ENCODE measurements at regions not wholly inside any gene's neighbourhood (a gene's known extent, or its start where the extent isn't known, plus 50 kb on each side); places are given as distances from the start of the nearest gene placed in this dataset.

DNA sequence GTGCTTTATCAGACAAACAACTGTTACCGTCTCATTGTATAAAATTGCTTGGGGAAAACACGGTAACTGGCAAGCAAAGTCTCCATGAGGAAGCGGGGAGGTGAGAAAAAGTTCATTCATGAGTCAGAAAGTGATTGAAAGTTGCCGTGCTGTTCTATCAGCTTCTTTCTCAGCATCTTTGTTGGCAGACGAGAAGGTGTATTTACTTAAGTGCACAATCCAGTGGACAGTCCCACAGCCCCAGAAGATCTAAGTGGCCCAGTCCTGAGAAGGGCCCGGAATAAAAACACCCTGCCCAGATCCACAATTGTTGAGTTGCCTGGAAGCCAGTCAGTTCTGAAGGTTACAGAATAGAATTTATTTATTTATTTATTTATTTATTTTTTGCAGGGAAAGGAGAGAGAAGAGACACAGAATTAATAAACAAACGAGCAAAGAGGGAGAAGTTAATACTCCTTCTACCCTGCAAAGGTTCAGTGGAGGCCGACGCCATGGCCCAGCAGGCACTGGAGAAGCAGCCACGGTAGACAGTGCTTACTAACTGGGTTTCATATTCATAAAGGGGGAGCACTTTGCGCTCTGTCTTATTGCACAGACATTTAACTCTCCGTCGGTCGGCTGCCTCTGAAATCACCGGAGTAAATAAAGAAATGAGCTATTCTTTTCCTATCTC lies 676.0 kb upstream of the SALL3 start:
- no peaks in the 10 kb centered on the region for H3K27me3 ChIP-seq (replicated peaks; ENCODE audit: insufficient read depth, low read depth, low read length, poor library complexity)
- ChIA-PET POLR2A (ENCODE audit: low non-redundant PET) (no interaction called here), CTCF (no interaction called here)
- no peak for DNase-seq (ENCODE audit: low spot score)
- TF ChIP-seq, protein P1, sequence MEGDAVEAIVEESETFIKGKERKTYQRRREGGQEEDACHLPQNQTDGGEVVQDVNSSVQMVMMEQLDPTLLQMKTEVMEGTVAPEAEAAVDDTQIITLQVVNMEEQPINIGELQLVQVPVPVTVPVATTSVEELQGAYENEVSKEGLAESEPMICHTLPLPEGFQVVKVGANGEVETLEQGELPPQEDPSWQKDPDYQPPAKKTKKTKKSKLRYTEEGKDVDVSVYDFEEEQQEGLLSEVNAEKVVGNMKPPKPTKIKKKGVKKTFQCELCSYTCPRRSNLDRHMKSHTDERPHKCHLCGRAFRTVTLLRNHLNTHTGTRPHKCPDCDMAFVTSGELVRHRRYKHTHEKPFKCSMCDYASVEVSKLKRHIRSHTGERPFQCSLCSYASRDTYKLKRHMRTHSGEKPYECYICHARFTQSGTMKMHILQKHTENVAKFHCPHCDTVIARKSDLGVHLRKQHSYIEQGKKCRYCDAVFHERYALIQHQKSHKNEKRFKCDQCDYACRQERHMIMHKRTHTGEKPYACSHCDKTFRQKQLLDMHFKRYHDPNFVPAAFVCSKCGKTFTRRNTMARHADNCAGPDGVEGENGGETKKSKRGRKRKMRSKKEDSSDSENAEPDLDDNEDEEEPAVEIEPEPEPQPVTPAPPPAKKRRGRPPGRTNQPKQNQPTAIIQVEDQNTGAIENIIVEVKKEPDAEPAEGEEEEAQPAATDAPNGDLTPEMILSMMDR (conservative IDR thresholded peaks at IDR 0.05; ENCODE audit: low read depth, low read length): no peak
- TF ChIP-seq EZH2 (IDR thresholded peaks at IDR 0.05; ENCODE audit: borderline replicate concordance, low read depth, low read length, poor library complexity, severe bottlenecking): no peak
- H3K9me3 ChIP-seq (ENCODE audit: low read depth, low read length, poor library complexity, severe bottlenecking): peaks cover 14% of the 10 kb centered on the region
- no peak overlapping the region for H3K4me3 ChIP-seq (ENCODE audit: low read depth, low read length, poor library complexity, severe bottlenecking)
- no peak overlapping the region for H3K27ac ChIP-seq (ENCODE audit: low read depth, low read length, poor library complexity, severe bottlenecking)
- BruUV-seq (replicated peaks): no TSS peak
- no peaks in the 10 kb centered on the region for H3K36me3 ChIP-seq (ENCODE audit: insufficient read depth, low read length, poor library complexity, severe bottlenecking)
- intact Hi-C loops (cut with micrococcal nuclease; ENCODE audit: unreplicated experiment): no loop called here
- H3K4me1 ChIP-seq (ENCODE audit: insufficient read depth, low read length, poor library complexity, severe bottlenecking): no peaks in the 10 kb centered on the region

DNA sequence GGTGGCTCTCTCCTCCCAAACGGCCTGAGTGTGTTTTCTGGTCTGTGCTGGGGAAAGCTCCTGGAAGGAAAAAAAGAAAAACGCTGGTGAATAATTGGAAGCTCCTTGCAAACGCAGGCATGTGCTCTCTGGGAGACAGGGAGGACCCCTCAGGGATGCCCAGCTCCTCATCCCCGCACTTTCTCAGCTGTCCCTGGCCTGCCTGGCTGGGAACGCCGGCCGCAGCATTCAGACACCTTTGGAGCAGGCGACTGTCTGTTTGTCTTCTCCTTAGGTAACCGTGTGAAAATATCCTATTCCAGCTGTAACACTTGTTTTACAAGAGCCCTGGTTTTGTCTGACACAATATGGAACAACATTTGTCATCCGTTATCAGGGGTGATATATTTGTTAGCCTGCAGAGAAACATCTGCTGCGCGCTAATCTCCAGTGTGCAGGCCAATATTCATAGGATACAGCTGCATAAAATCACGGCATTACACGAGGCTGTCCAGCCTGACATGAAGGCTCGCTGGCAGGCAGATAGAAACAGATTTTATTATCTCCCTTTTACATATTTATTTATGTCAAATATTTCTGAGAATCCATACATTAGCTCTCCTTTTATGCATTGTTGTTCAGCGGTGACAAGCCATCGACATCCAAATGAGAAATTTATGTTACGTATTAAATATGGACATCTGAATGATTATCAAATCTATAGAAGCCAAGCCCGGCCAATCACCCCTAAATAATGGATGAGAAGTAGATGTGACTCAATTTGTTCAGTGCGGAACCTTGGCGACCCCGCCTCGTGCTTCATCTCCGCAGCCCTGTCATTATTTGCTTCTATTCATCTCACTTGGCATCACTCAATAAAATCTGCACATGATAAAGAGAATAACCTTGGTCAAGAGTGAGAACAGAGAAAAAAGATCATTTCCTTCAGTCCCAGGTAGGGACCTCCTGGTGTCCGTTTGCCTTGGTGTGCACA lies 675.1 kb upstream of the SALL3 start:
- CTCF ChIA-PET: no interaction called here
- BruUV-seq (replicated peaks): no TSS peak
- intact Hi-C loops (cut with micrococcal nuclease; ENCODE audit: unreplicated experiment): no loop called here
- no peak overlapping the region for H3K4me3 ChIP-seq (ENCODE audit: low read depth, low read length, poor library complexity, severe bottlenecking)
- no peak for DNase-seq (ENCODE audit: low spot score)
- peaks cover 7% of the 10 kb centered on the region for H3K9me3 ChIP-seq (ENCODE audit: low read depth, low read length, poor library complexity, severe bottlenecking)
- POLR2A ChIA-PET (ENCODE audit: low non-redundant PET): no interaction called here
- TF ChIP-seq, protein P1 (conservative IDR thresholded peaks at IDR 0.05; ENCODE audit: low read depth, low read length): no peak
- TF ChIP-seq EZH2 (IDR thresholded peaks at IDR 0.05; ENCODE audit: borderline replicate concordance, low read depth, low read length, poor library complexity, severe bottlenecking): no peak
- no peaks in the 10 kb centered on the region for H3K27me3 ChIP-seq (replicated peaks; ENCODE audit: insufficient read depth, low read depth, low read length, poor library complexity)
- H3K4me1 ChIP-seq (ENCODE audit: insufficient read depth, low read length, poor library complexity, severe bottlenecking): no peaks in the 10 kb centered on the region
- H3K27ac ChIP-seq (ENCODE audit: low read depth, low read length, poor library complexity, severe bottlenecking): no peak overlapping the region
- no peaks in the 10 kb centered on the region for H3K36me3 ChIP-seq (ENCODE audit: insufficient read depth, low read length, poor library complexity, severe bottlenecking)

DNA sequence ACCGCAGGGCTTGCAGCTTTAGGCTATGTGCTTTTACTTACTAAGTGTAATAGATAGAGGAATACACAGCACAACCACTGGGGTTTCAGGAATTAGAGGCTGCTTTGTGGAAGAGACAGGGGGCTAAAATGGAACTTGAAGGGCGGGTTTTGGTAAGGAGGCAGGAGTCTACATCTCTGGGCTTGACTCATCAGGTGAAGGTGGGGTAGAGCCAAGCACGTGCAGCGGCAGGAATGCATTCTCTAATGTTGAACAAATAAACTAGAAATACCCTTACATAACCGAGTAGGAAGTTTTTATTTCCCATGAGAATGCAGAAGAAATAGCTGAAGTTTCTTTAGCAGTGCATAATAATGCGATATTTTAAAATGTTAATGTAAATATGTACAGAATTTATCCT lies 673.8 kb upstream of the SALL3 start:
- H3K27ac ChIP-seq (ENCODE audit: low read depth, low read length, poor library complexity, severe bottlenecking): no peak overlapping the region
- ChIA-PET POLR2A (ENCODE audit: low non-redundant PET) (no interaction called here), CTCF (no interaction called here)
- H3K4me1 ChIP-seq (ENCODE audit: insufficient read depth, low read length, poor library complexity, severe bottlenecking): no peaks in the 10 kb centered on the region
- no peaks in the 10 kb centered on the region for H3K36me3 ChIP-seq (ENCODE audit: insufficient read depth, low read length, poor library complexity, severe bottlenecking)
- no peak for DNase-seq (ENCODE audit: low spot score)
- no peak overlapping the region for H3K4me3 ChIP-seq (ENCODE audit: low read depth, low read length, poor library complexity, severe bottlenecking)
- BruUV-seq (replicated peaks): no TSS peak
- H3K27me3 ChIP-seq (replicated peaks; ENCODE audit: insufficient read depth, low read depth, low read length, poor library complexity): no peaks in the 10 kb centered on the region
- TF ChIP-seq, protein P1 (conservative IDR thresholded peaks at IDR 0.05; ENCODE audit: low read depth, low read length): no peak
- no peak for TF ChIP-seq EZH2 (IDR thresholded peaks at IDR 0.05; ENCODE audit: borderline replicate concordance, low read depth, low read length, poor library complexity, severe bottlenecking)
- peaks cover 12% of the 10 kb centered on the region for H3K9me3 ChIP-seq (ENCODE audit: low read depth, low read length, poor library complexity, severe bottlenecking)
- intact Hi-C loops (cut with micrococcal nuclease; ENCODE audit: unreplicated experiment): no loop called here
